ENCODE measurements at regions not wholly inside any gene's neighbourhood (a gene's known extent, or its start where the extent isn't known, plus 50 kb on each side); places are given as distances from the start of the nearest gene placed in this dataset.

DNA sequence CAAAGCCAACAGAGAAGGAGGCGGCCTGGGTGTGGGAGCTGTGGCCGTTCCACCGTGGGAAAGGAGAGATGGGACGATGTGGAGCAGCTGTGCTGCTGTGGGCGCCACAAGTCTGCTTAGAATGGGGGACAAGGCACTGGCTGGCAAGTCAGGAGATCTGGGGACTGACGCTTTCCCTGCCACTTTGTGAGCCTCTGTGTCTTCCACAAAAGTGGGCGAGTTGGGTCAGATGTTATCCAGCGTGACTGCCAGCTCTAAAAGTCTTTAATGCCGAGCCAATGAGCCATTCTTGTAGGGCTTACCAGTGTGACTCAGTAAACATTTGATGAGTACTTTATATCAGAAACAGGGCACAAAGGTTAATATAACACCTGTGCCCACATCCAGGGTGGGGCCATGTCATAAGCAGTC lies 113.6 kb upstream of the MGAT5 start:
- peaks cover 39% of the 10 kb centered on the region for H3K4me1 Mint-ChIP-seq (ENCODE audit: unreplicated experiment)
- H3K27ac Mint-ChIP-seq (ENCODE audit: unreplicated experiment) = no peak overlapping the region
- H3K9me3 Mint-ChIP-seq (ENCODE audit: unreplicated experiment) = no peaks in the 10 kb centered on the region
- peaks cover 2% of the 10 kb centered on the region for H3K36me3 Mint-ChIP-seq (ENCODE audit: unreplicated experiment)
- H3K4me3 Mint-ChIP-seq (ENCODE audit: unreplicated experiment) = no peak overlapping the region
- TF ChIP-seq, protein P1, sequence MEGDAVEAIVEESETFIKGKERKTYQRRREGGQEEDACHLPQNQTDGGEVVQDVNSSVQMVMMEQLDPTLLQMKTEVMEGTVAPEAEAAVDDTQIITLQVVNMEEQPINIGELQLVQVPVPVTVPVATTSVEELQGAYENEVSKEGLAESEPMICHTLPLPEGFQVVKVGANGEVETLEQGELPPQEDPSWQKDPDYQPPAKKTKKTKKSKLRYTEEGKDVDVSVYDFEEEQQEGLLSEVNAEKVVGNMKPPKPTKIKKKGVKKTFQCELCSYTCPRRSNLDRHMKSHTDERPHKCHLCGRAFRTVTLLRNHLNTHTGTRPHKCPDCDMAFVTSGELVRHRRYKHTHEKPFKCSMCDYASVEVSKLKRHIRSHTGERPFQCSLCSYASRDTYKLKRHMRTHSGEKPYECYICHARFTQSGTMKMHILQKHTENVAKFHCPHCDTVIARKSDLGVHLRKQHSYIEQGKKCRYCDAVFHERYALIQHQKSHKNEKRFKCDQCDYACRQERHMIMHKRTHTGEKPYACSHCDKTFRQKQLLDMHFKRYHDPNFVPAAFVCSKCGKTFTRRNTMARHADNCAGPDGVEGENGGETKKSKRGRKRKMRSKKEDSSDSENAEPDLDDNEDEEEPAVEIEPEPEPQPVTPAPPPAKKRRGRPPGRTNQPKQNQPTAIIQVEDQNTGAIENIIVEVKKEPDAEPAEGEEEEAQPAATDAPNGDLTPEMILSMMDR (IDR thresholded peaks at IDR 0.05) = no peak
- H3K27me3 Mint-ChIP-seq (ENCODE audit: unreplicated experiment) = no peaks in the 10 kb centered on the region
- DNase-seq (ENCODE audit: extremely low spot score, unreplicated experiment) = no peak

DNA sequence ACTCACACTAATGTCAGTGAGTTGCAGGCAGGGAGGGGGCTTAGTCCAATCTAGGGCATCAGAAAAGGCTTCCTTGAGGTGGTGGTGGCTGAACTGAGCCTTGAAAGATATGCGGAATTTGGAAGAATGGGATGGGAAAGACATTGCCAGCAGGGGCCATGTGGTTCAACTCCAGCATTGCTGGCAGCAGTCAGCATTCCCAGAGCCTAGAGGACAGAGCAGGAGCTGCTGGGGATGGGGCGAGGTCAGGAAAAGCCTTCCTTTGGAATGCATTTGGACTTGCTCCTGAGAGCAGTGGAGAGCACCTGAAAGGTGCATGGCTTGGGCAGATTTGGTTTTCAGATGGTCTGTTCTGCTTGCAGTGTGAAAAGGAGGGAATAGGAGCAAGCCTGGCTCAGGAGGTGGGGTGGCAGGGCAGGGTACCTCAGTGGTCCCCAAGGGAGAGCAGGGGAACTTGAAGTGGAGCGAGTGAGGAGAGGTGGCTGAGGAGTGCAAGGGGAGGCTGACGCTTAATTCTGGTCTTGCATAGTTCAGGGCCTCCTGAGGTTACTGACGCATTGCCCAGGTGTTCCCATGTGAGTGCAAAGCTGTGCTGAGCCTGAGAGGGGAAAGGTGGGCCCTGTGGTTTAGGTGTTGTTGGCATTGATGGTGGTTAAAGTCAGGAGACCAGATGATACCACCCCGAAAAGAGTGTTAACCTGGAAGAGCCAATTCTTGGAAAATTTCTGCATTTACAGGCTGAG lies 112.1 kb upstream of the MGAT5 start:
- no peaks in the 10 kb centered on the region for H3K27me3 Mint-ChIP-seq (ENCODE audit: unreplicated experiment)
- H3K27ac Mint-ChIP-seq (ENCODE audit: unreplicated experiment) = no peak overlapping the region
- no peak overlapping the region for H3K4me3 Mint-ChIP-seq (ENCODE audit: unreplicated experiment)
- DNase-seq (ENCODE audit: extremely low spot score, unreplicated experiment) = no peak
- H3K9me3 Mint-ChIP-seq (ENCODE audit: unreplicated experiment) = no peaks in the 10 kb centered on the region
- TF ChIP-seq, protein P1 (IDR thresholded peaks at IDR 0.05) = no peak
- H3K4me1 Mint-ChIP-seq (ENCODE audit: unreplicated experiment) = peaks cover 45% of the 10 kb centered on the region
- H3K36me3 Mint-ChIP-seq (ENCODE audit: unreplicated experiment) = peaks cover 2% of the 10 kb centered on the region

DNA sequence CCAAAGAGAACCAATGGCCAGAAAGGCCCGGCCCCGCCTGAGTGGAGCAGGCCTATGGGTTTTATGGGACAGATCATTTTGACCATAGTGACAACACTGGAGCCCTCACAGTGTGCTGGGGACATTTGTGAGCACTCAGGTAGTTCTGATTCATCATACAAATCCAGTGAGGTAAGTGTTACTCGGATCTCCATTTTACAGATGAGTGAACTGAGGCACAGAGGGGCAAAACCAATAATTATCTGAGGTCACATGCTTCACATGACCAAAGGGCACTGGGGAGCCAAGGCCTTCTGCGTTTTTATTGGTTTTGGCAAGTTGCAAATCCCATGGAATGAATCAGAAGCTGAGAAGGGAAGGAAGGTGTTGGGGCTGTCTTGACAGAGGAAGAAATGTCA lies 111.5 kb upstream of the MGAT5 start:
- Mint-ChIP-seq H3K9me3 (ENCODE audit: unreplicated experiment) (no peaks in the 10 kb centered on the region), H3K4me3 (ENCODE audit: unreplicated experiment) (no peak overlapping the region), H3K27ac (ENCODE audit: unreplicated experiment) (peak overlapping the region; percentile 24), H3K4me1 (ENCODE audit: unreplicated experiment) (peaks cover 45% of the 10 kb centered on the region), H3K27me3 (ENCODE audit: unreplicated experiment) (no peaks in the 10 kb centered on the region), H3K36me3 (ENCODE audit: unreplicated experiment) (peaks cover 2% of the 10 kb centered on the region)
- TF ChIP-seq, protein P1 (IDR thresholded peaks at IDR 0.05) = no peak
- no peak for DNase-seq (ENCODE audit: extremely low spot score, unreplicated experiment)

DNA sequence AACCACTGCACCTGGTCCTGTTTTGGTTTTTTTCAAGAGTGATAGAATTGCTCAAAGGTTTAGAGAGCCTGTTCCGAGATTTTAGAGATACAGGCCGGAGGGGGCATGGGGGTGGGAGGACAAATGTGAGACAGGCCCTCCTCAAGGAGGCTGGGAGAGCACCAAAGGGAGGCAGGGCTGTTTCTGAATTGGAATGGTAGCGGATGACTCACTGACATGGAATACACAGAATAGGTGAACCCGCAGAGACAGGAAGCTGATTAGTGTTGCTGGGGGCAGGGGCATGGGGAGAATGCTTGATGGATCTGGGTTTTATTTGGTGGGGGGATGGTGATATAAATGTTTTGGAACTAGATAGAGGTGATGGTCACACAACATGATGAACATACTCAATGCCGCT lies 111.0 kb upstream of the MGAT5 start:
- Mint-ChIP-seq H3K9me3 (ENCODE audit: unreplicated experiment) (no peaks in the 10 kb centered on the region), H3K27me3 (ENCODE audit: unreplicated experiment) (no peaks in the 10 kb centered on the region), H3K27ac (ENCODE audit: unreplicated experiment) (no peak overlapping the region), H3K4me3 (ENCODE audit: unreplicated experiment) (no peak overlapping the region), H3K4me1 (ENCODE audit: unreplicated experiment) (peaks cover 44% of the 10 kb centered on the region), H3K36me3 (ENCODE audit: unreplicated experiment) (peaks cover 2% of the 10 kb centered on the region)
- no peak for DNase-seq (ENCODE audit: extremely low spot score, unreplicated experiment)
- TF ChIP-seq, protein P1 (IDR thresholded peaks at IDR 0.05) = no peak

DNA sequence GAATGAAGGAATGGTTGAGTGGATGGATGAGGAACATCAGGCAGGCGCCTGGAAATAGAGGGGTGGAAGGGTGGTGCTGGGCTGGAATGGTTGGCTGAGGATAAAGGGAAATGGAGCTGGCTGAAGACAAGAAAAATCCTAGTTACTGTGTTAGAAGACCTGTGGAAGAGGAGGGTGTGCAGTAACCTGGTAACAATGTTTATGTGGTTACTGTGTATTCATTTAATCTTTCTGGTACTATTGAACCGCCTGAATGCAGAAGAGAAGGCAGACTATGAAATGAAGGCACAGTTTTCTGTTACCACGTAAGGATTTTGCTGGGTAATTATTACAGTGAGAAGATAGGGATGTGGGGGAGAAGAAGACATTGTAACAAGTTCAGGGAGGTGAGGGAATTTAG lies 110.3 kb upstream of the MGAT5 start:
- Mint-ChIP-seq H3K27me3 (ENCODE audit: unreplicated experiment) (no peaks in the 10 kb centered on the region), H3K9me3 (ENCODE audit: unreplicated experiment) (no peaks in the 10 kb centered on the region), H3K4me3 (ENCODE audit: unreplicated experiment) (no peak overlapping the region), H3K36me3 (ENCODE audit: unreplicated experiment) (peaks cover 2% of the 10 kb centered on the region), H3K27ac (ENCODE audit: unreplicated experiment) (peak overlapping the region; percentile 0), H3K4me1 (ENCODE audit: unreplicated experiment) (peaks cover 42% of the 10 kb centered on the region)
- TF ChIP-seq, protein P1 (IDR thresholded peaks at IDR 0.05) = no peak
- DNase-seq (ENCODE audit: extremely low spot score, unreplicated experiment) = no peak

Measured in osteocyte (in vitro differentiated cells).